Parathyroid adenoma (tissue), 2 donors: ENCODE measurements at regions not wholly inside any gene's neighbourhood (a gene's known extent, or its start where the extent isn't known, plus 50 kb on each side); places are given as distances from the start of the nearest gene placed in this dataset.

Experiments used
- H2AFZ ChIP-seq: fragments of 300-600 bp; sonication (generic); one replicate; pipeline ENCODE4 v1.7.0; 2017; ENCODE audit warnings: antibody characterized with exemption, mild to moderate bottlenecking
- H3K27ac ChIP-seq: fragments of 300-600 bp; sonication (generic); one replicate; pipeline ENCODE4 v1.7.0; 2017
- H3K27me3 ChIP-seq: fragments of 300-600 bp; sonication (generic); one replicate; pipeline ENCODE4 v1.7.0; 2017; ENCODE audit warnings: low read length; ENCODE audit not compliant: control insufficient read depth, insufficient read depth
- H3K36me3 ChIP-seq: fragments of 300-600 bp; sonication (generic); one replicate; pipeline ENCODE4 v1.7.0; 2017; ENCODE audit warnings: low read length; ENCODE audit not compliant: control insufficient read depth, insufficient read depth
- H3K4me1 ChIP-seq: fragments of 300-600 bp; sonication (generic); one replicate; pipeline ENCODE4 v1.7.0; 2017; ENCODE audit warnings: control low read depth
- H3K4me2 ChIP-seq: fragments of 300-600 bp; sonication (generic); one replicate; pipeline ENCODE4 v1.7.0; 2017; ENCODE audit warnings: low read length
- H3K4me3 ChIP-seq: fragments of 300-600 bp; sonication (generic); one replicate; pipeline ENCODE4 v1.7.0; 2017; ENCODE audit warnings: low read depth, low read length
- H3K79me2 ChIP-seq: fragments of 300-600 bp; sonication (generic); one replicate; pipeline ENCODE4 v1.7.0; 2017; ENCODE audit warnings: control low read depth
- H3K9ac ChIP-seq: fragments of 300-600 bp; sonication (generic); one replicate; pipeline ENCODE4 v1.7.0; 2017; ENCODE audit warnings: mild to moderate bottlenecking
- H3K9me3 ChIP-seq: fragments of 300-600 bp; sonication (generic); one replicate; pipeline ENCODE4 v1.7.0; 2017; ENCODE audit warnings: low read length; ENCODE audit not compliant: control insufficient read depth
- CTCF ChIP-seq: fragments of 300-600 bp; sonication (generic); IDR thresholded peaks from one replicate; pipeline ENCODE4 v1.7.0; 2017; ENCODE audit warnings: antibody characterized with exemption, mild to moderate bottlenecking
- donor health status: primary hyperparathyroidism.

- no peaks in the 10 kb centered on the region for H3K27me3 ChIP-seq
- no peak for TF ChIP-seq CTCF
- no peaks in the 10 kb centered on the region for H3K9me3 ChIP-seq
- H3K36me3 ChIP-seq = no peaks in the 10 kb centered on the region
- H3K4me3 ChIP-seq = no peak overlapping the region
- no peak overlapping the region for H3K27ac ChIP-seq
- no peak overlapping the region for H3K9ac ChIP-seq
- no peak overlapping the region for H2AFZ ChIP-seq
- no peak overlapping the region for H3K4me2 ChIP-seq
- no peaks in the 10 kb centered on the region for H3K79me2 ChIP-seq
- no peaks in the 10 kb centered on the region for H3K4me1 ChIP-seq
Measured at GRCh38 chrX:120769576-120770341, 105.9 kb downstream of the CT47B1 start.

DNA sequence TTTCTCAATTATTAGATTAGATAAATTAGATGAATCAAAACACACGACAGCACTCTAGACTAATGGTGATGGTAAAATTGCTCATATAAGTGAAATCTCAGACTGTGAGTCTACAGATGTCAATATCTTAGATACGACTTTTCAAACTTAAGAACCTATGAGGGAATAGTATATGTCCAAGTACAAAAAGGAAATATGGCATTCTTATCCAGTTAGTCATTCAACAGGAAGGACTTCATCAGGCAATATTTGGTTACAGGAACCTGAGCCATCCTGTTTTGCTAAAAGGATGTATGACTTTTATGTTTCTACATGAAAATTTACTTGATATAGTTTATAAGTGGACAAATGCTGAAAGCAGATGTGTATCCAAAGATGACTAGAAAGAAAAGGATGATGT, 107.0 kb downstream of the CT47B1 start:
- no peaks in the 10 kb centered on the region for H3K27me3 ChIP-seq
- no peak overlapping the region for H3K4me2 ChIP-seq
- no peak overlapping the region for H3K27ac ChIP-seq
- no peak for TF ChIP-seq CTCF
- no peak overlapping the region for H2AFZ ChIP-seq
- H3K4me1 ChIP-seq = no peaks in the 10 kb centered on the region
- H3K9me3 ChIP-seq = no peaks in the 10 kb centered on the region
- no peaks in the 10 kb centered on the region for H3K36me3 ChIP-seq
- H3K4me3 ChIP-seq = no peak overlapping the region
- no peak overlapping the region for H3K9ac ChIP-seq
- no peaks in the 10 kb centered on the region for H3K79me2 ChIP-seq

GRCh38 chrX:120768254-120768653, 107.4 kb downstream of the CT47B1 start:
- Histone ChIP-seq H3K36me3 (no peaks in the 10 kb centered on the region), H3K4me2 (no peak overlapping the region), H3K27me3 (no peaks in the 10 kb centered on the region), H3K27ac (no peak overlapping the region), H3K4me3 (no peak overlapping the region), H2AFZ (no peak overlapping the region), H3K9me3 (no peaks in the 10 kb centered on the region), H3K9ac (no peak overlapping the region), H3K79me2 (no peaks in the 10 kb centered on the region), H3K4me1 (no peaks in the 10 kb centered on the region)
- TF ChIP-seq CTCF = no peak

GRCh38 chrX:120763269-120763668, 112.4 kb downstream of the CT47B1 start:
- Histone ChIP-seq H3K27me3 (no peaks in the 10 kb centered on the region), H3K27ac (no peak overlapping the region), H3K4me1 (no peaks in the 10 kb centered on the region), H3K36me3 (no peaks in the 10 kb centered on the region), H3K9ac (no peak overlapping the region), H2AFZ (no peak overlapping the region), H3K4me2 (no peak overlapping the region), H3K79me2 (no peaks in the 10 kb centered on the region), H3K9me3 (no peaks in the 10 kb centered on the region), H3K4me3 (no peak overlapping the region)
- no peak for TF ChIP-seq CTCF

- Histone ChIP-seq H3K4me3 (no peak overlapping the region), H3K4me1 (no peaks in the 10 kb centered on the region), H3K9me3 (no peaks in the 10 kb centered on the region), H3K36me3 (no peaks in the 10 kb centered on the region), H3K9ac (no peak overlapping the region), H3K27ac (no peak overlapping the region), H3K79me2 (no peaks in the 10 kb centered on the region), H3K4me2 (no peak overlapping the region), H2AFZ (no peak overlapping the region), H3K27me3 (no peaks in the 10 kb centered on the region)
- TF ChIP-seq CTCF = no peak
Measured at GRCh38 chrX:120761810-120762209, 113.9 kb downstream of the CT47B1 start.
